ENCODE measurements at regions not wholly inside any gene's neighbourhood (a gene's known extent, or its start where the extent isn't known, plus 50 kb on each side); places are given as distances from the start of the nearest gene placed in this dataset.
"Not testable (repeated sequence)": the region's sequence is repeated elsewhere in the genome, so short reads cannot be mapped to it uniquely, and the experiment has no call there.

DNA sequence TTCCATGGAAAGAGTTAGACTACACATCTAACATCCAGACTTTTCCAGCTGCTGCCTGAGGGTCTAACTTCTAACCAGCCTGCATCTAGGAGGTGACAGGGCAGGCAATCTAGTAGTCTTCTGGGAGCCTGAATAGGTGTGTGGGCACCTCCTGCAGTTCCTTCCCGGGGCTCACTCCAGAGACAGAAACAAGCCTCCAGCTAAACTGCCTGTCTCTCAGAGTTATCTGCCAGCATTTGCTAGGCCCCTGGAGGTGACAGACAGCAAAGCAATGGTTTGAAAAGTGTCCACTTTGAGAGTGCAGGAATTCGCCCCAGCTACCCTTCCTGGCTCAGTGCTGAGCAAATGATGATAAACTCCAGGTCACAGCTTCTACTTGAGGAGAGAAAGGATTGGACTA is 240.5 kb upstream of the PRSS16 start:
- Histone ChIP-seq H3K27me3 (no peaks in the 10 kb centered on the region), H3K36me3 (replicated peaks in 1 of 2; ENCODE audit: insufficient read depth in 1 of 2, low read depth in 2 of 2) (no peaks in the 10 kb centered on the region), H3K4me3 (no peak overlapping the region), H3K4me1 (no peaks in the 10 kb centered on the region), H3K27ac (no peak overlapping the region), H3K9me3 (peaks cover 0 to 6% (median 0%) of the 10 kb centered on the region in 3 donors)
- ATAC-seq, result no peak
- intact Hi-C loops (cut with DNase I), result no loop called here
- TF ChIP-seq POLR2A (IDR thresholded peaks at IDR 0.05), result no peak
- TF ChIP-seq, protein P1, sequence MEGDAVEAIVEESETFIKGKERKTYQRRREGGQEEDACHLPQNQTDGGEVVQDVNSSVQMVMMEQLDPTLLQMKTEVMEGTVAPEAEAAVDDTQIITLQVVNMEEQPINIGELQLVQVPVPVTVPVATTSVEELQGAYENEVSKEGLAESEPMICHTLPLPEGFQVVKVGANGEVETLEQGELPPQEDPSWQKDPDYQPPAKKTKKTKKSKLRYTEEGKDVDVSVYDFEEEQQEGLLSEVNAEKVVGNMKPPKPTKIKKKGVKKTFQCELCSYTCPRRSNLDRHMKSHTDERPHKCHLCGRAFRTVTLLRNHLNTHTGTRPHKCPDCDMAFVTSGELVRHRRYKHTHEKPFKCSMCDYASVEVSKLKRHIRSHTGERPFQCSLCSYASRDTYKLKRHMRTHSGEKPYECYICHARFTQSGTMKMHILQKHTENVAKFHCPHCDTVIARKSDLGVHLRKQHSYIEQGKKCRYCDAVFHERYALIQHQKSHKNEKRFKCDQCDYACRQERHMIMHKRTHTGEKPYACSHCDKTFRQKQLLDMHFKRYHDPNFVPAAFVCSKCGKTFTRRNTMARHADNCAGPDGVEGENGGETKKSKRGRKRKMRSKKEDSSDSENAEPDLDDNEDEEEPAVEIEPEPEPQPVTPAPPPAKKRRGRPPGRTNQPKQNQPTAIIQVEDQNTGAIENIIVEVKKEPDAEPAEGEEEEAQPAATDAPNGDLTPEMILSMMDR (IDR thresholded peaks at IDR 0.05), result no peak
- no peak for DNase-seq
- WGBS, 2 donors, result 27 to 50% methylated on average over 2 of the region's 2 CpGs

DNA sequence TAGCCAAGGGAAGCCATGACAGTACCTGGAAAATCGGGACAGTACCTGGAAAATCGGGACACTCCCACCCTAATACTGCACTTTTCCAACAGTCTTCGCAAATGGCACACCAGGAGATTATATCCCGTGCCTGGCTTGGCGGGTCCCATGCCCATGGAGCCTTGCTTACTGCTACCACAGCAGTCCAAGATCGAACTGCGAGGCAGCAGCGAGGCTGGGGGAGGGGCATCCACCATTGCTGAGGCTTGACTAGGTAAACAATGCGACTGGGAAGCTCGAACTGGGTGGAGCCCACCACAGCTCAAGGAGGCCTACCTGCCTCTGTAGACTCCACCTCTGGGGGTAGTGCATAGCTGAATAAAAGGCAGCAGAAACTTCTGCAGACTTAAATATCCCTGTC is 238.9 kb upstream of the PRSS16 start:
- DNase-seq; ATAC-seq; H3K36me3 ChIP-seq (replicated peaks in 1 of 2; ENCODE audit: insufficient read depth in 1 of 2, low read depth in 2 of 2); intact Hi-C loops (cut with DNase I); H3K4me3 ChIP-seq; H3K27ac ChIP-seq; H3K9me3 ChIP-seq; H3K4me1 ChIP-seq; H3K27me3 ChIP-seq: not testable (repeated sequence)
- 97 to 100% methylated on average over 7 to 10 of the region's 10 CpGs for WGBS, 2 donors

DNA sequence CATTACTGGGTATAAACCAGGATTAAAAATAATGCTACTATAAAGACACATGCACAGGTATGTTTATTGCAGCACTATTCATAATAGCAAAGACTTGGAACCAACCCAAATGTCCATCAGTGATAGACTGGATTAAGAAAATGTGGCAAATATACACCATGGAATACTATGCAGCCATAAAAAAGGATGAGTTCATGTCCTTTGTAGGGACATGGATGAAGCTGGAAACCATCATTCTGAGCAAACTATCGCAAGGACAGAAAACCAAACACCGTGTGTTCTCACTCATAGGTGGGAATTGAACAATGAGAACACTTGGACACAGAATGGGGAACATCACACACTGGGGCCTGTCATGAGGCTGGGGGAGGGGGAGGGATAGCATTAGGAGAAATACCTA is 233.4 kb upstream of the PRSS16 start:
- H3K27ac ChIP-seq; ATAC-seq; H3K4me3 ChIP-seq; H3K9me3 ChIP-seq; H3K27me3 ChIP-seq; DNase-seq; H3K4me1 ChIP-seq; H3K36me3 ChIP-seq (replicated peaks in 1 of 2; ENCODE audit: insufficient read depth in 1 of 2, low read depth in 2 of 2); intact Hi-C loops (cut with DNase I): not testable (repeated sequence)
- WGBS, 2 donors, result 87 to 100% methylated on average over 2 of the region's 2 CpGs

DNA sequence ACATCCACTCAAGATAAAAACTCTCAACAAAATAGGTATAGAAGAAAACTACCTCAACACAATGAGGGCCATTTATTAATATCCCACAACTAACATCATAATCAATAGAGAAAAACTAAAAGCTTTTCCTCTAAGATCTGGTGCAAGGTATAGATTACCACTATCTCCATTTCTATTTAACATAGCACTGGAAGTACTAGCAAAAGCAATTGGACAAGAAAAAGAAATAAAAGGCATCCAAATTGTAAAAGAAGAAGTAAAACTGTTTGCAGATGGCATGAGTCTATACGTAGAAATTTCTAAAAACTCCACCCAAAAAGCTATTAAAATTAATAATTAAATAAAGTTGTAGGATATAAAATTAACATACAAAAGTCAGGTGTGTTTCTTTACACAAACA is 230.8 kb upstream of the PRSS16 start:
- ATAC-seq, result no peak
- Histone ChIP-seq H3K4me3 (no peak overlapping the region), H3K27ac (no peak overlapping the region), H3K4me1 (peaks cover 13% of the 10 kb centered on the region), H3K36me3 (replicated peaks in 1 of 2; ENCODE audit: insufficient read depth in 1 of 2, low read depth in 2 of 2) (no peaks in the 10 kb centered on the region), H3K27me3 (no peaks in the 10 kb centered on the region), H3K9me3 (no peaks in the 10 kb centered on the region)
- WGBS, 2 donors, result 40 to 41% methylated on average over 1 of the region's 1 CpG
- intact Hi-C loops (cut with DNase I), result no loop called here
- TF ChIP-seq, protein P1 (IDR thresholded peaks at IDR 0.05), result no peak
- TF ChIP-seq POLR2A (IDR thresholded peaks at IDR 0.05), result no peak
- no peak for DNase-seq

DNA sequence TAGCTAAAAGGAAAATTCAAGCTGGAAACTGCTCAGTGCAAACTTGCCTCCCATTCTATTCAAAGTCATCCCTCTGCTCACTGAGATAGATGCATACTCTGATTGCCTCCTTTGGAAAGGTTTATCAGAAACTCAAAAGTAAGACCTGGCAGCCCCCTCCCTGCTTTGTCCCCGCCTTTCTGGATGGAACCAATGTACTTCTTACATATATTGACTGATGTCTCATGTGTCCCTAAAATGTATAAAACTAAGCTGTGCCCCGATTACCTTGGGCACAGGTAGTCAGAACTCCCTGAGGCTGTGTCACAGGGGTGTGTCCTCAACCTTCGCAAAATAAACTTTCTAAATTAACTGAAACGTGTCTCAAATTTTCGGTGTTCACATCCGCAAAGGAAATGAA is 229.1 kb upstream of the PRSS16 start:
- H3K4me3 ChIP-seq; H3K9me3 ChIP-seq; H3K27me3 ChIP-seq; ATAC-seq; intact Hi-C loops (cut with DNase I); H3K27ac ChIP-seq; DNase-seq; H3K36me3 ChIP-seq (replicated peaks in 1 of 2; ENCODE audit: insufficient read depth in 1 of 2, low read depth in 2 of 2): not testable (repeated sequence)
- H3K4me1 ChIP-seq, result peaks cover 13% of the 10 kb centered on the region
- WGBS, 2 donors, result 93 to 97% methylated on average over 6 of the region's 6 CpGs

DNA sequence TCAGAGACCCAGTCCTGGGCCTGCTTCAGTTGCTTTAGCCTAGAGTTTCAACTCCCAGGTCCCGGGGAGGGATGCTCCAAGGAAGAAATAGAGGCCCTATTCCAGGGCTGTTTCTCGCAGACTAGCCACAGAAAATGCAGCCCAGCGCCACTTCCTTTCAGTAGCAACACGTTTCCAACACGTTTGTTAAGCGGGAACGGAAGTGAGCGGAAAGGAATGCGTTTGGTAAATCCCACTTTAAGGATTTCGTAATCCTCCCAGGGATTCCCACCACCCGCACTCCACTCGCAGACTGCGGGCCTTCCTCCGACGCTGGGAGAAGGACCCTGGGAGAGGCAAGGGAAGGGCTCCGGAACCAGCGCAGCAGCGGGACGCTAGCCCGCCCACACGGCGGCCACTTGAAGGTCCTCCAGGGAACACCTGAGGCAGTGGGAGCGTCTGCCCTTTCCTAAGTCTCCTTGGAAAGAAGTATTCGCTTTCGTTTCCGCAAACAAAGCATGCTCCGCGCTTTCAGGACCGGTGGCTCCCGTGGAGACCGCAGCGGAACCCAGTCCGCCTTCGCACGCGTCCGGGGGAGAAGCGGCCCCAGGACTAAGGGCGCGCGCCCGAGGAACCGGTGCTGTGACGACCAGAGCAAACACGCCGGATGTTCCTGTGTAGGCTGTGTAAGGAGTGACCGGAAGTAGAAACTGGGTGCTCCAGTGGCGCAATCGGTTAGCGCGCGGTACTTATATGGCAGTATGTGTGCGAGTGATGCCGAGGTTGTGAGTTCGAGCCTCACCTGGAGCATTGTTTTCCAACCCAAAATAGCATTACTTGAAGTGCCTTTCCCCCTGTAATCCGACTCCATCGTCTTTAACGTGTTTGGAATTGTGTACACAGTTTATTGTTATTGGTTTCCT is 227.6 kb upstream of the PRSS16 start:
- ATAC-seq (peak; percentile 97), DNase-seq (peak; percentile 89 to 94 (median 92))
- H3K4me1 ChIP-seq, result peaks cover 13% of the 10 kb centered on the region
- no peaks in the 10 kb centered on the region for H3K36me3 ChIP-seq (replicated peaks in 1 of 2; ENCODE audit: insufficient read depth in 1 of 2, low read depth in 2 of 2)
- peak overlapping the region; percentile 54 to 96 (median 90) for H3K27ac ChIP-seq
- WGBS, 2 donors, result 0 to 1% methylated on average over 45 to 57 of the region's 58 CpGs
- intact Hi-C loops (cut with DNase I), result no loop called here
- H3K4me3 ChIP-seq, result peak overlapping the region; percentile 27 to 46
- H3K9me3 ChIP-seq, result no peaks in the 10 kb centered on the region
- TF ChIP-seq, protein P1 (IDR thresholded peaks at IDR 0.05), result peak in 3 of 7 experiments; percentile 3 to 6 (median 5)
- TF ChIP-seq POLR2A (IDR thresholded peaks at IDR 0.05), result peak; percentile 62 to 90 (median 88)
- H3K27me3 ChIP-seq, result no peaks in the 10 kb centered on the region

Data from body of pancreas (tissue), 4 donors.